ENCODE measurements at regions not wholly inside any gene's neighbourhood (a gene's known extent, or its start where the extent isn't known, plus 50 kb on each side); places are given as distances from the start of the nearest gene placed in this dataset.

GRCh38 chr6:153613719-153614455, 425.2 kb upstream of the OPRM1 start:
- H4K5ac ChIP-seq (ENCODE audit: insufficient read length, low read depth, low read length), result no peak overlapping the region
- no peak overlapping the region for H2BK120ac ChIP-seq (ENCODE audit: low read depth, low read length, poor library complexity, severe bottlenecking)
- Mint-ChIP-seq H3K27ac (no peak overlapping the region; a peak in 1 of 7 replicates), H3K9me3 (no peaks in the 10 kb centered on the region), H3K27me3 (ENCODE audit: low read depth) (no peaks in the 10 kb centered on the region), H3K4me3 (no peak overlapping the region), H3K36me3 (ENCODE audit: insufficient read depth in 1 of 3, low read depth in 3 of 3) (no peaks in the 10 kb centered on the region), H3K4me1 (no peaks in the 10 kb centered on the region)
- no peaks in the 10 kb centered on the region for H3K27me3 ChIP-seq (ENCODE audit: insufficient read depth, low read length)
- H3K18ac ChIP-seq (ENCODE audit: insufficient read length, low read depth, low read length), result no peak overlapping the region
- no peaks in the 10 kb centered on the region for H3K23me2 ChIP-seq (ENCODE audit: insufficient read length, low read depth, low read length, poor library complexity, severe bottlenecking)
- no peak overlapping the region for H2AK5ac ChIP-seq (ENCODE audit: insufficient read length, low read length)
- H3K9me3 ChIP-seq (ENCODE audit: control insufficient read depth, low read depth, low read length), result no peaks in the 10 kb centered on the region
- no peak overlapping the region for H3K14ac ChIP-seq (ENCODE audit: insufficient read depth, low read length)
- no peak for DNase-seq
- H3K79me2 ChIP-seq (ENCODE audit: insufficient read depth, low read length), result no peaks in the 10 kb centered on the region
- no peak overlapping the region for H3K4ac ChIP-seq (ENCODE audit: low read depth, low read length)
- no peak overlapping the region for H2BK12ac ChIP-seq (ENCODE audit: insufficient read length, low read depth, low read length)
- no peak overlapping the region for H2BK5ac ChIP-seq (ENCODE audit: insufficient read length, low read length)
- no peak overlapping the region for H3K27ac ChIP-seq (ENCODE audit: insufficient read length, low read depth, low read length)
- no peak overlapping the region for H4K91ac ChIP-seq (ENCODE audit: insufficient read length, low read depth, low read length)
- H4K20me1 ChIP-seq (ENCODE audit: control insufficient read depth, insufficient read depth, insufficient read length), result no peaks in the 10 kb centered on the region
- no peak overlapping the region for H3T11ph ChIP-seq (ENCODE audit: low read length)
- no peaks in the 10 kb centered on the region for H3K79me1 ChIP-seq (ENCODE audit: insufficient read depth, low read depth, low read length, poor library complexity, severe bottlenecking)
- no peak overlapping the region for H2BK20ac ChIP-seq (ENCODE audit: low read depth, low read length, poor library complexity, severe bottlenecking)
- no peak overlapping the region for H2BK15ac ChIP-seq (ENCODE audit: low read depth, low read length)
- H3K9ac ChIP-seq (ENCODE audit: extremely low read depth, insufficient read length, low read length), result no peak overlapping the region
- no peak overlapping the region for H4K8ac ChIP-seq (replicated peaks; ENCODE audit: insufficient read length, low read depth, low read length)
- TF ChIP-seq, protein P1, sequence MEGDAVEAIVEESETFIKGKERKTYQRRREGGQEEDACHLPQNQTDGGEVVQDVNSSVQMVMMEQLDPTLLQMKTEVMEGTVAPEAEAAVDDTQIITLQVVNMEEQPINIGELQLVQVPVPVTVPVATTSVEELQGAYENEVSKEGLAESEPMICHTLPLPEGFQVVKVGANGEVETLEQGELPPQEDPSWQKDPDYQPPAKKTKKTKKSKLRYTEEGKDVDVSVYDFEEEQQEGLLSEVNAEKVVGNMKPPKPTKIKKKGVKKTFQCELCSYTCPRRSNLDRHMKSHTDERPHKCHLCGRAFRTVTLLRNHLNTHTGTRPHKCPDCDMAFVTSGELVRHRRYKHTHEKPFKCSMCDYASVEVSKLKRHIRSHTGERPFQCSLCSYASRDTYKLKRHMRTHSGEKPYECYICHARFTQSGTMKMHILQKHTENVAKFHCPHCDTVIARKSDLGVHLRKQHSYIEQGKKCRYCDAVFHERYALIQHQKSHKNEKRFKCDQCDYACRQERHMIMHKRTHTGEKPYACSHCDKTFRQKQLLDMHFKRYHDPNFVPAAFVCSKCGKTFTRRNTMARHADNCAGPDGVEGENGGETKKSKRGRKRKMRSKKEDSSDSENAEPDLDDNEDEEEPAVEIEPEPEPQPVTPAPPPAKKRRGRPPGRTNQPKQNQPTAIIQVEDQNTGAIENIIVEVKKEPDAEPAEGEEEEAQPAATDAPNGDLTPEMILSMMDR (conservative IDR thresholded peaks at IDR 0.05), result no peak
- no peak overlapping the region for H3K56ac ChIP-seq (ENCODE audit: insufficient read length, low read depth, low read length)
- H3K23ac ChIP-seq (ENCODE audit: insufficient read length, low read depth, low read length), result no peak overlapping the region
- no peaks in the 10 kb centered on the region for H3K4me1 ChIP-seq (ENCODE audit: insufficient read depth, low read length)
- H2AFZ ChIP-seq (ENCODE audit: low read length), result no peak overlapping the region
- no peak overlapping the region for H3K4me2 ChIP-seq (ENCODE audit: insufficient read depth, insufficient read length, low read length)
